H1 (cell line): ENCODE measurements at regions not wholly inside any gene's neighbourhood (a gene's known extent, or its start where the extent isn't known, plus 50 kb on each side); places are given as distances from the start of the nearest gene placed in this dataset.

ENCODE experiments used
- BCL11A ChIP-seq, 2 experiments: IDR thresholded peaks; one replicate each; pipeline ENCODE4 v1.6.1; 2011; ENCODE audit warnings: low read depth in 2 of 2, low read length in 2 of 2, mild to moderate bottlenecking in 2 of 2

DNA sequence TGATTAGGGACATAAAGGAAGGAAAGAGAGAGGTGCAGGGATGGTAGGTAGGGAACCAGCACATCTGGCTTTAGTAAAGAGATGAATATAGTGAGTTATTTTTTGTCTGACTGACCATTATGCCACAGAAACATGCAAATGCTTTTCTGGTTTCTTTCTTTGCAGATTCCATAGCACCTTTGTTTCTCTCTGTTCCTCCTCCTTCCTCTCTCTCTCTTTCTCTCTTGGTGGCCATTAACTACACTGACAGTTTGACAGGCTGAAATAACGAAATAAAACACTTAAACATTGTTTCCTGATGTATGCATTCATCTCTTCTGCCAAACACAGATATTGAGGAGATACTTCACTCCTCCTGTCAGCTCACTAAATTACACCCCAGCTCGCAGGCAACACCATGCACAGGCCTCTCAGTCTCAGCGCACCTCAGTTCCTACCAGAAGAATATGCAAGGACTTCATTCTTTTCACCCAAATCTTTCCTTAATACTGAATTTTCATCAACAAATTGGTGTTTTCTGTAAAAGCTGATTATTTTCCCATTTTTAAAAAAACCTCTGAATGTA, 406.9 kb upstream of the SOX5 start (continued):
- TF ChIP-seq BCL11A (IDR thresholded peaks at IDR 0.05; ENCODE audit: low read depth in 2 of 2, low read length in 2 of 2): no peak
- TF ChIP-seq, all 59 proteins: peak for 0
